CD4-positive, alpha-beta T cell (primary cell): ENCODE measurements at regions not wholly inside any gene's neighbourhood (a gene's known extent, or its start where the extent isn't known, plus 50 kb on each side); places are given as distances from the start of the nearest gene placed in this dataset.
"Not testable (repeated sequence)": the region's sequence is repeated elsewhere in the genome, so short reads cannot be mapped to it uniquely, and the experiment has no call there.

Experiments
- ATAC-seq: fragments of 200-7000 bp; cut with Tn5 transposase; one replicate; pipeline ENCODE4 v1.10.0; 2022; ENCODE audit warnings: mild to moderate bottlenecking; ENCODE audit not compliant: poor library complexity
- CTCF ChIA-PET: fragments of 350-600 bp; sonication (Branson Sonifier 250); formaldehyde crosslinking; loops from one replicate; lab custom pipeline; 2021; ENCODE audit warnings: antibody characterized with exemption, inconsistent platforms; lab: Charles Lee
- POLR2A ChIA-PET: fragments of 350-600 bp; sonication (Branson Sonifier 250); formaldehyde crosslinking; loops from one replicate; lab custom pipeline; 2021; ENCODE audit warnings: antibody characterized with exemption, inconsistent platforms; lab: Charles Lee
- DNase-seq, 14 experiments: peaks; one replicate each; pipeline ENCODE4 v3.0.0-alpha.2; 2013 to 2020; ENCODE audit warnings: mixed read lengths in 2 of 14
- H3K27ac ChIP-seq, 2 donors: one replicate each; pipeline versions ENCODE4 v1.5.1 to v1.7.0; 2013; ENCODE audit warnings: low read length in 2 of 2, low read depth in 1 of 2, mild to moderate bottlenecking in 1 of 2
- H3K27me3 ChIP-seq, 2 experiments: 1 replicate in 1 of 2; 2 replicates in 1 of 2; pipeline versions ENCODE4 v1.6.1 to v1.7.0; 2013; ENCODE audit warnings: low read length in 2 of 2, control low read depth in 1 of 2, mild to moderate bottlenecking in 1 of 2, moderate library complexity in 1 of 2; ENCODE audit not compliant: insufficient read depth in 2 of 2, control insufficient read depth in 1 of 2
- H3K36me3 ChIP-seq: one replicate; pipeline ENCODE4 v1.6.1; 2013; ENCODE audit warnings: low read length, control low read depth; ENCODE audit not compliant: insufficient read depth
- H3K4me1 ChIP-seq: one replicate; pipeline ENCODE4 v1.6.1; 2013; ENCODE audit warnings: low read length, control low read depth; ENCODE audit not compliant: insufficient read depth
- H3K4me3 ChIP-seq: one replicate; pipeline ENCODE4 v1.5.1; 2013; ENCODE audit warnings: mild to moderate bottlenecking, low read length, moderate library complexity
- H3K9me3 ChIP-seq, 2 experiments: 1 replicate in 1 of 2; 2 replicates in 1 of 2; pipeline versions ENCODE4 v1.6.1 to v1.7.0; 2013; ENCODE audit warnings: low read length in 2 of 2, mild to moderate bottlenecking in 2 of 2, control low read depth in 1 of 2, moderate library complexity in 1 of 2; ENCODE audit not compliant: control insufficient read depth in 1 of 2, insufficient read depth in 1 of 2
- H3K27ac Mint-ChIP-seq: one replicate; pipeline ENCODE4 v1.8.0; 2020; ENCODE audit warnings: mixed read lengths
- H3K27me3 Mint-ChIP-seq: one replicate; pipeline ENCODE4 v1.8.0; 2021; ENCODE audit warnings: mixed read lengths
- H3K36me3 Mint-ChIP-seq: one replicate; pipeline ENCODE4 v1.8.0; 2021; ENCODE audit warnings: low read depth, mixed read lengths
- H3K4me1 Mint-ChIP-seq: one replicate; pipeline ENCODE4 v1.8.0; 2021; ENCODE audit warnings: low read depth, mixed read lengths
- H3K4me3 Mint-ChIP-seq: one replicate; pipeline ENCODE4 v1.8.0; 2020; ENCODE audit warnings: mild to moderate bottlenecking, mixed read lengths
- H3K9me3 Mint-ChIP-seq: one replicate; pipeline ENCODE4 v1.8.0; 2020; ENCODE audit warnings: mixed read lengths
- CTCF ChIP-seq: fragments of 200-600 bp; IDR thresholded peaks from one replicate; pipeline ENCODE4 v1.8.0; 2022; ENCODE audit warnings: antibody characterized with exemption, mild to moderate bottlenecking
- intact Hi-C, 2 experiments: fragments of 100-400 bp; cut with DNase I in 1 of 2; cut with micrococcal nuclease in 1 of 2; formaldehyde crosslinking; loops; one replicate each; pipeline versions ENCODE4 v1.15.1 to v1.9.0; 2023 to 2025; cut with DNase I, micrococcal nuclease

- Histone ChIP-seq H3K4me1 (no peaks in the 10 kb centered on the region), H3K36me3 (no peaks in the 10 kb centered on the region), H3K27me3 (peaks cover 0 to 4% of the 10 kb centered on the region in 2 experiments), H3K9me3 (no peaks in the 10 kb centered on the region), H3K27ac (no peak overlapping the region), H3K4me3 (no peak overlapping the region)
- intact Hi-C loops: no loop called here
- TF ChIP-seq CTCF: no peak
- Mint-ChIP-seq H3K9me3 (no peaks in the 10 kb centered on the region), H3K4me1 (no peaks in the 10 kb centered on the region), H3K27me3 (peaks cover 13% of the 10 kb centered on the region), H3K4me3 (no peak overlapping the region), H3K36me3 (no peaks in the 10 kb centered on the region), H3K27ac (no peak overlapping the region)
- no peak for DNase-seq
- ChIA-PET CTCF (no interaction called here), POLR2A (no interaction called here)
- no peak for ATAC-seq
These were observed 56.2 kb upstream of the ABLIM1 start for GRCh38 chr10:114714281-114714741.

GRCh38 chr10:114715171-114715670 is 57.1 kb upstream of the ABLIM1 start:
- no peaks in the 10 kb centered on the region for H3K36me3 Mint-ChIP-seq
- intact Hi-C loops: no loop called here
- no peaks in the 10 kb centered on the region for H3K4me1 ChIP-seq
- H3K4me3 ChIP-seq: no peak overlapping the region
- H3K36me3 ChIP-seq: no peaks in the 10 kb centered on the region
- H3K27me3 Mint-ChIP-seq: peaks cover 13% of the 10 kb centered on the region
- CTCF ChIA-PET: no interaction called here
- no peaks in the 10 kb centered on the region for H3K27me3 ChIP-seq
- H3K9me3 ChIP-seq: no peaks in the 10 kb centered on the region
- ATAC-seq (no peak), DNase-seq (no peak)
- no peaks in the 10 kb centered on the region for H3K9me3 Mint-ChIP-seq
- H3K27ac ChIP-seq: no peak overlapping the region
- no peak for TF ChIP-seq CTCF
- H3K4me1 Mint-ChIP-seq: no peaks in the 10 kb centered on the region
- POLR2A ChIA-PET: no interaction called here
- no peak overlapping the region for H3K27ac Mint-ChIP-seq
- no peak overlapping the region for H3K4me3 Mint-ChIP-seq

- POLR2A ChIA-PET: interaction anchor here (0.7 kb wide), 1 partner anchor 393 kb away, joined by 4 read pairs; no protein-coding TSS in a partner anchor
- intact Hi-C loops: no loop called here
- DNase-seq (no peak), ATAC-seq (no peak)
- H3K4me3 Mint-ChIP-seq: no peak overlapping the region
- H3K27me3 Mint-ChIP-seq: peaks cover 7% of the 10 kb centered on the region
- Histone ChIP-seq H3K27ac (no peak overlapping the region), H3K27me3 (no peaks in the 10 kb centered on the region), H3K4me3 (no peak overlapping the region), H3K36me3 (no peaks in the 10 kb centered on the region), H3K9me3 (no peaks in the 10 kb centered on the region), H3K4me1 (no peaks in the 10 kb centered on the region)
- no peaks in the 10 kb centered on the region for H3K4me1 Mint-ChIP-seq
- no peaks in the 10 kb centered on the region for H3K9me3 Mint-ChIP-seq
- no peak overlapping the region for H3K27ac Mint-ChIP-seq
- no peak for TF ChIP-seq CTCF
- no peaks in the 10 kb centered on the region for H3K36me3 Mint-ChIP-seq
- CTCF ChIA-PET: no interaction called here
These were observed 58.8 kb upstream of the ABLIM1 start for GRCh38 chr10:114716811-114717404.

GRCh38 chr10:114717881-114718280 is 59.8 kb upstream of the ABLIM1 start:
- intact Hi-C loops, H3K27ac ChIP-seq, H3K4me1 Mint-ChIP-seq, POLR2A ChIA-PET, H3K27ac Mint-ChIP-seq, H3K9me3 Mint-ChIP-seq, H3K4me3 ChIP-seq, H3K4me3 Mint-ChIP-seq, DNase-seq, CTCF ChIA-PET, H3K9me3 ChIP-seq, H3K27me3 ChIP-seq, H3K36me3 ChIP-seq, ATAC-seq, H3K36me3 Mint-ChIP-seq, H3K4me1 ChIP-seq, H3K27me3 Mint-ChIP-seq: not testable (repeated sequence)
